ENCODE measurements at regions not wholly inside any gene's neighbourhood (a gene's known extent, or its start where the extent isn't known, plus 50 kb on each side); places are given as distances from the start of the nearest gene placed in this dataset.

- TF ChIP-seq CTCF (IDR thresholded peaks at IDR 0.05; ENCODE audit: insufficient read depth, low read length) (no peak), POLR2AphosphoS5 (IDR thresholded peaks at IDR 0.05; ENCODE audit: low read depth) (no peak), GABPA (IDR thresholded peaks at IDR 0.05; ENCODE audit: low read depth) (no peak), REST (IDR thresholded peaks at IDR 0.05; ENCODE audit: insufficient replicate concordance, low read depth) (no peak), SPI1 (IDR thresholded peaks at IDR 0.05; ENCODE audit: borderline replicate concordance, low read depth) (no peak)
Observed at GRCh38 chr1:37404711-37405110, 69.7 kb upstream of the ZC3H12A start.
